GM12878 (cell line): ENCODE measurements at regions not wholly inside any gene's neighbourhood (a gene's known extent, or its start where the extent isn't known, plus 50 kb on each side); places are given as distances from the start of the nearest gene placed in this dataset.

ENCODE experiments used
- ATAC-seq: fragments of 200-7000 bp; cut with Tn5 transposase; 3 replicates; pipeline ENCODE4 v1.9.1; 2020; ENCODE audit warnings: mild to moderate bottlenecking, moderate library complexity
- BruUV-seq: library from RNA; stranded (reverse); fragments of 400-500 nt; replicated peaks from 2 replicates; lab custom pipeline; 2021; lab: Mats Ljungman, UMichigan
- CTCF ChIA-PET: fragments of 300-600 bp; sonication (Branson Sonifier 250); formaldehyde crosslinking; extraction: SDS; loops from one replicate; lab custom pipeline; 2021; ENCODE audit warnings: inconsistent platforms; lab: Yijun Ruan, JAX
- POLR2A ChIA-PET: fragments of 350-600 bp; formaldehyde crosslinking; extraction: SDS; loops from one replicate; lab custom pipeline; 2021; ENCODE audit warnings: inconsistent platforms; lab: Charles Lee
- RAD21 ChIA-PET: fragments of 300-600 bp; sonication (Branson Sonifier 250); formaldehyde crosslinking; loops from one replicate; lab custom pipeline; 2023; ENCODE audit warnings: antibody characterized with exemption; ENCODE audit not compliant: unreplicated experiment; lab: Charles Lee
- SMC1A ChIA-PET: fragments of 300-600 bp; sonication (Branson Sonifier 250); formaldehyde crosslinking; loops from one replicate; lab custom pipeline; 2023; ENCODE audit not compliant: unreplicated experiment, uncharacterized antibody; lab: Charles Lee
- DNase-seq: peaks from one replicate; pipeline ENCODE4 v3.0.0-alpha.2; 2011; ENCODE audit warnings: low read depth, low spot score
- FAIRE-seq: peaks from 3 replicates; lab custom pipeline; 2011; peaks lifted over from hg19 to GRCh38; lab: Jason Lieb, UNC
- H2AFZ ChIP-seq: 2 replicates; pipeline ENCODE4 v1.6.0; 2011; ENCODE audit warnings: low read depth, low read length, control low read depth; ENCODE audit not compliant: control insufficient read depth
- H3K27ac ChIP-seq: 2 replicates; pipeline ENCODE4 v1.5.1; 2011; ENCODE audit warnings: control low read depth; ENCODE audit not compliant: control insufficient read depth, insufficient read depth
- H3K27me3 ChIP-seq, 2 experiments: replicated peaks in 1 of 2; 2 replicates each; pipeline versions ENCODE4 v1.6.0 to v1.6.1; 2011; ENCODE audit warnings: low read length in 1 of 2; ENCODE audit not compliant: control insufficient read depth in 2 of 2, insufficient read depth in 2 of 2
- H3K36me3 ChIP-seq, 2 experiments: 2 replicates each; pipeline ENCODE4 v1.5.1; 2011; ENCODE audit warnings: low read length in 1 of 2; ENCODE audit not compliant: control insufficient read depth in 2 of 2, insufficient read depth in 2 of 2
- H3K4me1 ChIP-seq: 2 replicates; pipeline ENCODE4 v1.6.1; 2011; ENCODE audit warnings: mild to moderate bottlenecking, low read length, moderate library complexity, mixed read lengths; ENCODE audit not compliant: control insufficient read depth, insufficient read depth
- H3K4me2 ChIP-seq: 2 replicates; pipeline ENCODE4 v1.6.0; 2011; ENCODE audit warnings: control low read depth; ENCODE audit not compliant: control insufficient read depth, insufficient read depth
- H3K4me3 ChIP-seq: fragments of 200-600 bp; sonication (generic); 2 replicates; pipeline ENCODE4 v1.5.1; 2016
- H3K79me2 ChIP-seq: 2 replicates; pipeline ENCODE4 v1.6.0; 2011; ENCODE audit warnings: low read length; ENCODE audit not compliant: control insufficient read depth, insufficient read depth
- H3K9ac ChIP-seq: 2 replicates; pipeline ENCODE4 v1.8.0; 2011; ENCODE audit warnings: low read length, control low read depth, mixed read lengths; ENCODE audit not compliant: control insufficient read depth, insufficient read depth
- H3K9me3 ChIP-seq: replicated peaks from 3 replicates; pipeline ENCODE4 v1.5.1; 2011; ENCODE audit warnings: mild to moderate bottlenecking, low read length; ENCODE audit not compliant: control insufficient read depth, insufficient read depth
- H4K20me1 ChIP-seq: 2 replicates; pipeline ENCODE4 v1.6.0; 2011; ENCODE audit not compliant: control insufficient read depth, insufficient read depth
- ATF2 ChIP-seq: IDR thresholded peaks from 2 replicates; pipeline ENCODE4 v1.6.1; 2012; ENCODE audit warnings: low read length, inconsistent platforms
- CTCF ChIP-seq, 3 experiments: IDR thresholded peaks in 2 of 3; conservative IDR thresholded peaks in 1 of 3; 2 replicates each; pipeline ENCODE4 v1.5.1; 2011; ENCODE audit warnings: low read depth in 3 of 3, low read length in 3 of 3, mild to moderate bottlenecking in 3 of 3, control low read depth in 2 of 3, moderate library complexity in 2 of 3, inconsistent platforms in 1 of 3, mixed read lengths in 1 of 3; ENCODE audit not compliant: control insufficient read depth in 2 of 3, insufficient read depth in 1 of 3; ENCODE audit errors: extremely low read depth in 1 of 3
- EGR1 ChIP-seq, 2 experiments: IDR thresholded peaks; 1 replicate in 1 of 2; 2 replicates in 1 of 2; pipeline ENCODE4 v1.6.1; 2011 to 2012; ENCODE audit warnings: low read depth in 2 of 2, low read length in 2 of 2, borderline replicate concordance in 1 of 2, mild to moderate bottlenecking in 1 of 2, moderate library complexity in 1 of 2
- EZH2 ChIP-seq: IDR thresholded peaks from 2 replicates; pipeline ENCODE4 v1.6.1; 2012; ENCODE audit warnings: low read depth, mild to moderate bottlenecking, control low read depth, inconsistent platforms, low read length, borderline replicate concordance; ENCODE audit not compliant: control insufficient read depth
- FOS ChIP-seq: IDR thresholded peaks from 3 replicates; pipeline ENCODE4 v1.6.1; 2011; ENCODE audit warnings: borderline replicate concordance; ENCODE audit not compliant: insufficient read length; ENCODE audit errors: extremely low read depth
- HCFC1 ChIP-seq: fragments of 150-350 bp; IDR thresholded peaks from 2 replicates; pipeline ENCODE4 v1.6.1; 2014; ENCODE audit warnings: low read length
- IKZF1 ChIP-seq: fragments of 450-650 bp; conservative IDR thresholded peaks from 2 replicates; pipeline ENCODE4 v1.6.1; 2017; ENCODE audit warnings: antibody characterized with exemption, mild to moderate bottlenecking
- MYB ChIP-seq: fragments of 150-350 bp; IDR thresholded peaks from 2 replicates; pipeline ENCODE4 v1.6.1; 2014; ENCODE audit warnings: mild to moderate bottlenecking, low read depth, low read length, borderline replicate concordance
- POLR2AphosphoS5 ChIP-seq: IDR thresholded peaks from 2 replicates; pipeline ENCODE4 v1.6.1; 2011; ENCODE audit warnings: mild to moderate bottlenecking, low read length, inconsistent platforms
- RAD21 ChIP-seq: IDR thresholded peaks from 2 replicates; pipeline ENCODE4 v1.6.1; 2011; ENCODE audit warnings: mild to moderate bottlenecking, low read depth, low read length, moderate library complexity; ENCODE audit not compliant: insufficient read depth
- RAD51 ChIP-seq: fragments of 450-650 bp; IDR thresholded peaks from 2 replicates; pipeline ENCODE4 v1.6.1; 2016; ENCODE audit warnings: moderate library complexity, mild to moderate bottlenecking, inconsistent platforms
- RCOR1 ChIP-seq: conservative IDR thresholded peaks from 2 replicates; pipeline ENCODE4 v1.6.1; 2012; ENCODE audit warnings: low read depth, low read length, improper control_type of control experiment
- SRF ChIP-seq, 2 experiments: IDR thresholded peaks; 2 replicates each; pipeline ENCODE4 v1.6.1; 2011; ENCODE audit warnings: low read depth in 2 of 2, low read length in 2 of 2, mild to moderate bottlenecking in 1 of 2, moderate library complexity in 1 of 2
- ZBTB33 ChIP-seq: fragments of 450-650 bp; IDR thresholded peaks from 2 replicates; pipeline ENCODE4 v1.6.1; 2017; ENCODE audit warnings: mild to moderate bottlenecking
- in situ Hi-C: fragments of 300-500 bp; cut with MboI; formaldehyde crosslinking; loops from 9 replicates; pipeline ENCODE4 v1.14.3; 2018; ENCODE audit warnings: mixed read lengths
- intact Hi-C: fragments of 100-400 bp; cut with micrococcal nuclease; formaldehyde crosslinking; loops from one replicate; pipeline ENCODE4 v1.14.2; 2022; ENCODE audit not compliant: unreplicated experiment

- TF ChIP-seq ZBTB33 (no peak), RCOR1 (no peak)
Measured at GRCh38 chr2:138215958-138216357, 251.7 kb downstream of the HNMT start (continued).

GRCh38 chr2:138217975-138218374, 253.7 kb downstream of the HNMT start:
- Histone ChIP-seq H3K27ac (no peak overlapping the region), H3K9me3 (no peaks in the 10 kb centered on the region), H4K20me1 (no peaks in the 10 kb centered on the region), H3K9ac (no peak overlapping the region), H3K4me3 (no peak overlapping the region), H2AFZ (no peak overlapping the region), H3K79me2 (no peaks in the 10 kb centered on the region), H3K4me1 (no peaks in the 10 kb centered on the region), H3K4me2 (no peak overlapping the region), H3K27me3 (no peaks in the 10 kb centered on the region; a peak in 1 of 4 replicates), H3K36me3 (no peaks in the 10 kb centered on the region)
- FAIRE-seq, result no peak
- SMC1A ChIA-PET, result interaction anchor here (0.8 kb wide), 1 partner anchor 201 kb away, joined by 3 read pairs; no protein-coding TSS in a partner anchor
- RAD21 ChIA-PET, result no interaction called here
- no TSS peak for BruUV-seq
- ATAC-seq, result no peak
- POLR2A ChIA-PET, result no interaction called here
- CTCF ChIA-PET, result no interaction called here
- in situ Hi-C loops (no loop called here), intact Hi-C loops (no loop called here)
- no peak for DNase-seq
- TF ChIP-seq MYB (no peak), CTCF (IDR thresholded peaks at IDR 0.05 in 2 of 3, conservative IDR thresholded peaks at IDR 0.05 in 1 of 3; ENCODE audit: control insufficient read depth in 2 of 3, extremely low read depth in 1 of 3, insufficient read depth in 1 of 3, low read depth in 3 of 3, low read length in 3 of 3) (no peak), SRF (IDR thresholded peaks at IDR 0.05; ENCODE audit: low read depth in 2 of 2, low read length in 2 of 2) (no peak), POLR2AphosphoS5 (no peak), FOS (no peak), ZBTB33 (no peak), ATF2 (no peak), HCFC1 (no peak), IKZF1 (no peak), RAD21 (no peak), EGR1 (IDR thresholded peaks at IDR 0.05; ENCODE audit: borderline replicate concordance in 1 of 2, low read depth in 2 of 2, low read length in 2 of 2) (no peak), EZH2 (no peak), RAD51 (no peak)
